HUES6 (cell line): ENCODE measurements at regions not wholly inside any gene's neighbourhood (a gene's known extent, or its start where the extent isn't known, plus 50 kb on each side); places are given as distances from the start of the nearest gene placed in this dataset.
"Not testable (repeated sequence)": the region's sequence is repeated elsewhere in the genome, so short reads cannot be mapped to it uniquely, and the experiment has no call there.

Source experiments
- H3K27ac ChIP-seq: 2 replicates; pipeline ENCODE4 v1.7.0; 2013; ENCODE audit warnings: low read depth, mild to moderate bottlenecking, low read length, inconsistent platforms
- H3K27me3 ChIP-seq: 2 replicates; pipeline ENCODE4 v1.6.1; 2013; ENCODE audit warnings: low read length; ENCODE audit not compliant: control insufficient read depth, insufficient read depth
- H3K36me3 ChIP-seq: 2 replicates; pipeline ENCODE4 v1.6.1; 2013; ENCODE audit warnings: low read length; ENCODE audit not compliant: control insufficient read depth, insufficient read depth
- H3K4me1 ChIP-seq: 2 replicates; pipeline ENCODE4 v1.6.1; 2013; ENCODE audit warnings: low read length; ENCODE audit not compliant: control insufficient read depth, insufficient read depth
- H3K4me3 ChIP-seq: 2 replicates; pipeline ENCODE4 v1.5.1; 2013; ENCODE audit warnings: low read depth, low read length
- H3K9ac ChIP-seq: one replicate; pipeline ENCODE4 v1.6.1; 2013; ENCODE audit warnings: mild to moderate bottlenecking, low read length
- H3K9me3 ChIP-seq: 2 replicates; pipeline ENCODE4 v1.6.1; 2013; ENCODE audit warnings: low read depth, low read length; ENCODE audit not compliant: control insufficient read depth, insufficient read depth

DNA sequence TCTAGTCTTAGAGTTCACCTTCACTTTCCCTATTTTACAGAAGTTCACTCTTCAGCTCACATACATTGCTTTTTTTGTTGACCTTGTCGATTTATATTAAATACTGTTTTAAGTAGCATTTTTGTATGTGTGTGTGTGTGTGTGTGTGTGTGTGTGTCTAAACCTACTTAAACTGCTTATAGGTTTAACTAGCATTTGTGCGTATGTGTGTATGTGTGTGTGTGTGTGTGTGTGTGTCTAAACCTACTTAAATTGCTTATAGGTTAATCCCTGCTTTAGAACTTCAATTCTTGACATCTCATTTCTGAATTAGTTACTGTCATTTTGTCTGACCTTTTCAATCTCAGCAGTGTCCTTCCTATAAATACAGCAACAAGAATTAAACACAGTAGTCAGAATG, 254.8 kb upstream of the EPHA3 start:
- H3K4me3 ChIP-seq = no peak overlapping the region
- no peak overlapping the region for H3K27ac ChIP-seq
- no peaks in the 10 kb centered on the region for H3K4me1 ChIP-seq
- no peaks in the 10 kb centered on the region for H3K27me3 ChIP-seq
- H3K9me3 ChIP-seq = no peaks in the 10 kb centered on the region
- no peak overlapping the region for H3K9ac ChIP-seq
- H3K36me3 ChIP-seq = no peaks in the 10 kb centered on the region

DNA sequence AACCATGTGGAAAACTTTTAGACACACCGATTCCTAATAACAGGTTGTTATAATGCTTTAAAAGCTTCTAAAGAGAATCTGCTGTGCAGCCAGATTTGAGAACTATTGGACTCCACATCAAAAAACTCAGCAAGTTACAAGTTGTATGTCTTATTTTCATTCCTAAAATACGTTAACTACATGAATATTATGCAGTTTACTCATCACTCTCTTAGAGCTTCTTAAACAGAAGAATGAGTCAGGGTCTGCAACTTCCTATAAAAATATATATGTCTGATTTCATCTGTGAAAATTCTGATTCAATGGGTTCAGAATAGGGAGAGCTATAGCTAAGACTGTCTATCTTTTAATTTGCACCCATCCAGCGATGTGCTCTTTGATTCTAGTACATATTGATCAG, 244.2 kb upstream of the EPHA3 start:
- Histone ChIP-seq H3K4me1 (no peaks in the 10 kb centered on the region), H3K36me3 (no peaks in the 10 kb centered on the region), H3K9me3 (no peaks in the 10 kb centered on the region), H3K9ac (no peak overlapping the region), H3K27ac (no peak overlapping the region), H3K4me3 (no peak overlapping the region), H3K27me3 (no peaks in the 10 kb centered on the region)

DNA sequence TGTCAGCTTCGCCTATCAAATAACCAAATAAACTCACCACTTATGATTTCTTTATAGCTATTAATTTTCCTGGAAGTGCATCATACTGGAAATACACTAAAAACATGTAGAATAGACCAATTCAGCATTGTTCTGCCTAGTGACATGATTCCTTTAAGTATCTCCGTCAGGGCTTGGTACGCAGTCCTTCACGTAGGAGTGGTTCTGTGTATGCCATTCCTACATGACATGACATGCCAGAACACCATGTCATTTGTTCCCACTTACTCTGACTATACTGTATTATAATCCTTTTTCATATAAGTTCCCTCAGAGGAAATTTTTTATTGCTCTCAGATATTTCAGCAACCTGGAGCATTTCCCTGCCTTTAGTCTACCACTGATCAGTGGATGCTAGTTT, 230.7 kb upstream of the EPHA3 start:
- H3K9me3 ChIP-seq = no peaks in the 10 kb centered on the region
- H3K36me3 ChIP-seq = no peaks in the 10 kb centered on the region
- H3K4me1 ChIP-seq = no peaks in the 10 kb centered on the region
- H3K27ac ChIP-seq = no peak overlapping the region
- H3K9ac ChIP-seq = no peak overlapping the region
- H3K4me3 ChIP-seq = no peak overlapping the region
- no peaks in the 10 kb centered on the region for H3K27me3 ChIP-seq

DNA sequence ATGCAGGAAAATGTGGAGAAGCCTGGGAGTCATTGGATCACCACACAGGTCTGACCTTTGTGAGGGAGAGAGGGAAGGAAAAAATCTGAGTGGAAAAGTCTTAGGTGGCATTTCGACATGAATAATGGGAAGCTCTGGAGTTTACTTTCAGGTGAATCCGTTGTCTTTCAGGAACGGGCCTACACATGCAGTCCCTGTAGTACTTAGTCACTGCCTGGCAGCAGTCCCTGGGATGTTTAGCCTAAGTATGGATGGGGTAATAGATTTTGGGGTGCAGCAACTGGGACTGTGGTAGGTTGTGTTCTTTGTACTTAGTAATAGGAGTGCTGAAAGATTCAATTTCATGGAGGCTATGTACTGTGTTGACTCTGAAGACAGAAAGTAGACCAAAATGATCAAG, 227.5 kb upstream of the EPHA3 start:
- Histone ChIP-seq H3K27me3 (no peaks in the 10 kb centered on the region), H3K4me1 (no peaks in the 10 kb centered on the region), H3K27ac (no peak overlapping the region), H3K36me3 (no peaks in the 10 kb centered on the region), H3K9me3 (no peaks in the 10 kb centered on the region), H3K4me3 (no peak overlapping the region), H3K9ac (no peak overlapping the region)

DNA sequence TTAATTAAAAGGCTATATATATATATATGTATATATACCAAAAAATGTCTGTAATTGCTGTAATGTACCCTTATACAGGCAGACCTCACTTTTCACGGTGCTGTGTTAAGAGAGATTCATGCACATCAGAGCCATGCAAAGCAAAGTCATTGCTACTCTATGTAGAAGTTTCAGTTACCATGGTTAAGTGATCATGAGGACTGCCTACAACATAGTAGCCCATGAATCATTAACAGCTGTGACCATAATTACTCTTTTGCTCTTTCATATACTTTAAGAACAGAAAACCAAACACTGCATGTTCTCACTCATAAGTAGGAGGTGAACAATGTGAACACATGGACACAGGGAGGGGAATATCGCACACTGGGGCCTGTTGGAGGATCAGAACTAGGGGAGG, 225.3 kb upstream of the EPHA3 start:
- Histone ChIP-seq H3K9me3 (no peaks in the 10 kb centered on the region), H3K36me3 (no peaks in the 10 kb centered on the region), H3K4me3 (no peak overlapping the region), H3K27me3 (no peaks in the 10 kb centered on the region), H3K27ac (no peak overlapping the region), H3K4me1 (no peaks in the 10 kb centered on the region), H3K9ac (no peak overlapping the region)

DNA sequence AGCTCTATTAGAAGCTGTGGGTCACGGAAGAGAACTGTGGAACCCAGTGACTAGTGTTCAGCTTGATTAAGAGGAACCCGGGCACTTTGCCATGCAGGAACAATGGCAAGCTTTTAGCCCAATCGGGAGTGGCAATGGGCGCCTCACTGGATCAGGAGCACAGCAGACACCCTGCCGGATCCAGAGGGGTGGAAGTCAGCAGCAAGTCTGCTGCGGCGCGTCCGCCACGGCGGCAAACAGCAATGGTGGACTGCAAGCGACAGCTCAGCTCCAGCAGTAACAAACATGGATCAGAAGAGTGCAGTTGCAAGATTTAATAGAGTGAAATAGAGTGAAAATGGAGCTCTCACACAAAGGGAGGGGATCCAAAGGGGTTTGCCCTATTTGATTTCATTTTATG, 220.8 kb upstream of the EPHA3 start:
- H3K4me1 ChIP-seq, H3K27ac ChIP-seq, H3K27me3 ChIP-seq, H3K9ac ChIP-seq, H3K9me3 ChIP-seq, H3K4me3 ChIP-seq, H3K36me3 ChIP-seq: not testable (repeated sequence)

DNA sequence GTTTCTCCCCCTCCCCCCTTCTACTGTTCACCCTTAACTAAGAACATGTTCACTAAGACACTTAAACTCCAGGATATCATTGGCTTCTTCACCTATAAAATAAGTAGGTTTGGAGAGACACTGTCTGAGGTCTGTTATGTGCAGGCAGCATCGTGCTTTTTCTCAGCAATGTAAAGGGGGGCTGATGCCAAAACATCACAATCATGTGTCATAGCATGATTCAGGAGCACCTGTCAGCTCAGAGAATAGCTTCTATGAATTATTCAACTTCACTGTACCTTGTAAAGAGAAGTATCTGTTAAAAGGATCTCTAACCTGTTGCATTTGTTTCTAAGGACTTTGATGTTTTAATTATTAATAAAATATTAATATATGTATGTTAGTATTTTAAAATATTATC, 211.4 kb upstream of the EPHA3 start:
- H3K36me3 ChIP-seq = no peaks in the 10 kb centered on the region
- H3K4me3 ChIP-seq = no peak overlapping the region
- H3K27ac ChIP-seq = no peak overlapping the region
- no peaks in the 10 kb centered on the region for H3K27me3 ChIP-seq
- no peaks in the 10 kb centered on the region for H3K4me1 ChIP-seq
- H3K9ac ChIP-seq = no peak overlapping the region
- no peaks in the 10 kb centered on the region for H3K9me3 ChIP-seq

DNA sequence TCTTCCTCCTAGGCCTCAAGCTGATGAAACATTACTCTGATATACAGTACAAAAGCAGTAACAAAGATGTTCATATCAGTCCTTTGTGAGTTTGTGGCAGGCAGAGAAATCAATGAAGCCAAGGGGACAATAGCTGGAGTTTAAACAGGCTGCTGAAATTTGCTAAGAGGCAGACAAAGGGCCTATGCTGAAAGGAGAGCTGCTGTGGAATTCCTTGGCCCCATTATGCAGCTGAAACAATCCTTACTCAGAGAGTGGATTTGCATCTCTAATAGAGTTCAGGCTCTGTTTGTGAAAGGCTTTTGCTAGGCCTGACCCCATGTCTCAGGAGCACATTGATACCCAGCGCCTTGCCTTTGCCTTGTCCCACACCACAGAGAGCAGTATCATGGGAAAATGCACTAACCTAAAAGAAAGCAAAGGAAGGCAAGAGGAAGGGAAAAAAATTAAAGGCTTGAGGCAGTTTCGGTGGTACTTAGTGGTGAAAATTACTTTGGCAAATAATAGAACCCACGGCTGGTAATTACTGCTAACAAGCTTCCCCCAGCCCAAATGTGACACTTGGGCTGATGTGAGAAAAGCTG, 195.0 kb upstream of the EPHA3 start:
- H3K36me3 ChIP-seq = no peaks in the 10 kb centered on the region
- H3K9ac ChIP-seq = peak overlapping the region; percentile 54
- H3K4me3 ChIP-seq = no peak overlapping the region
- no peaks in the 10 kb centered on the region for H3K27me3 ChIP-seq
- H3K4me1 ChIP-seq = peaks cover 13% of the 10 kb centered on the region
- H3K9me3 ChIP-seq = no peaks in the 10 kb centered on the region
- peak overlapping the region; percentile 76 for H3K27ac ChIP-seq

DNA sequence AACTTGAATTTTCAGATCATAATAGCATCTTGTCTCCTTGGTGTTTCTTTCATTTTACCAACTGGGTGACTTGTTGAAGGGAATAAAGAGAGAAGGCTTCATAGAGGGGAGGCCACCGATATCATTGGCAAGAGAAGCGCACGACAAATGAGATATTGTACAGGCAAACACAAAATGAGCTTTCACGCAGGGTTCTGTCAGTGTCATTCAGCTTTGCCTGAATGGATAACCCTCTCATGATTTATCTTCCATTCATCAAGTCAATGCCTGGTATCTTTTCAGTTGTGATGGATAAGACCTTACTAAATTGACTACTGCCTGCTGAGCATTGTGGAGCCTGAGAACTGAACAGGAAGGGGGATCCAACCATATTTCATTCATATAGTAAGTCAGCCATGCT, 188.6 kb upstream of the EPHA3 start:
- H3K27me3 ChIP-seq = no peaks in the 10 kb centered on the region
- H3K36me3 ChIP-seq = no peaks in the 10 kb centered on the region
- no peaks in the 10 kb centered on the region for H3K9me3 ChIP-seq
- H3K9ac ChIP-seq = no peak overlapping the region
- H3K4me1 ChIP-seq = no peaks in the 10 kb centered on the region
- no peak overlapping the region for H3K4me3 ChIP-seq
- H3K27ac ChIP-seq = no peak overlapping the region

DNA sequence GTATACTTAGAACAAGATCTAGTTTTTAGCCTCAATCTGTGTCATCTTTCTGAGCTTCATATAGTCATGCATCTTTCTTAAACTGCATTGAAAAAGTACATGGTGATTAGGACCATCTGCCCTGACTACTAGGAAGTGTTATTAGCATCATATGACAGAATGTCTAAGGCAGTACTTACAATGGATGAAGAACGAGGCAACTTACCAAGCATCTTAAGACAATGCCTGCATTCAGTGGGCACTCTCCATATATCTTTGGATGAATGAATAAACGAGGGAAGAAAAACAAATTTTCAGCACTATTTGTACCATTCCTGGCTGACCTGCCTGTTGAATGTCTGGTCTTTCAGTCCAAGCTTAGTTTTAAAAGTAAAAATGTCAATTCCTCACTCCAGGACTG, 185.4 kb upstream of the EPHA3 start:
- H3K36me3 ChIP-seq = no peaks in the 10 kb centered on the region
- no peak overlapping the region for H3K9ac ChIP-seq
- no peak overlapping the region for H3K4me3 ChIP-seq
- no peak overlapping the region for H3K27ac ChIP-seq
- no peaks in the 10 kb centered on the region for H3K27me3 ChIP-seq
- H3K9me3 ChIP-seq = no peaks in the 10 kb centered on the region
- no peaks in the 10 kb centered on the region for H3K4me1 ChIP-seq

DNA sequence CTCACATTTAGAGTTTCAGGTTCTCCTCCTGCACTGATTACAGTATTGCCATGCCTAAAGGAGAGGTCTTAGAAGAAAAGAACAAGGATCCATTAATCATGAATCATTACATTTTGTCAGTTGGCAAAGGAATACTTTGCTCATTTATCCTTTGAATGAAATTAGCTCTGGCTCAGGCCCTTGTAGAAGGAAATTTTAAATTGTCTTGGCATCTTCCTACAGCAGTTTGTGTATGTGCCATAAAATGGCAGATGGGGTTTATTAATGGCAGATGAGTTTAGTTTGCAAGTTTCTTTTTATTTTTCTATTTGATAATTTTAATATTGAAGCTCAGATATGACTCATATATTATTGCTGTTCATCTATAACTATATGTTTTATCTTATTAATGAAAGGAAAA, 181.2 kb upstream of the EPHA3 start:
- Histone ChIP-seq H3K9ac (no peak overlapping the region), H3K4me1 (no peaks in the 10 kb centered on the region)

DNA sequence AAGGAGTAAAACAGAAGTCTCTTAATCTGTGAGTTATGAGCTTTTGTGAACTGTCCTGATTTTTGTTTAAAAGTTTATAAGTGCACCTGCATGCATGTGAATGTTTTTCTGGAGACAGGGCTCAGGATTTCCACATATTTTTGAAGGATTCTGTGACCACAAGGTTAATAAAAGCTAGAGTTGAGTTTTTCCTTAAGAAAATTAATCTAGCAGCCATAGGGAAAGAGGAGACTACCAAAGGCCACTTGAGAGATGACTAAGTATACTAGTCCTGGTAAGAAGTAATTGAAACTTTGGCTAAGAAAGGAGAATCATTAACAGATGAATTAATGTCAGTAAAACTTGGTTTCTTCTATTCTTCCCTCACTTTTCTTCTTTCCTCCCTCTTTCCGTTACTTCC, 176.8 kb upstream of the EPHA3 start:
- no peaks in the 10 kb centered on the region for H3K9me3 ChIP-seq
- no peak overlapping the region for H3K4me3 ChIP-seq
- H3K9ac ChIP-seq = no peak overlapping the region
- H3K27me3 ChIP-seq = no peaks in the 10 kb centered on the region
- H3K27ac ChIP-seq = no peak overlapping the region
- no peaks in the 10 kb centered on the region for H3K4me1 ChIP-seq
- no peaks in the 10 kb centered on the region for H3K36me3 ChIP-seq

More for the DNA sequence above, 181.2 kb upstream of the EPHA3 start:
- H3K36me3 ChIP-seq = no peaks in the 10 kb centered on the region
- H3K9me3 ChIP-seq = no peaks in the 10 kb centered on the region
- no peak overlapping the region for H3K27ac ChIP-seq
- H3K4me3 ChIP-seq = no peak overlapping the region
- no peaks in the 10 kb centered on the region for H3K27me3 ChIP-seq
